ENCODE measurements at regions not wholly inside any gene's neighbourhood (a gene's known extent, or its start where the extent isn't known, plus 50 kb on each side); places are given as distances from the start of the nearest gene placed in this dataset.
"Not testable (repeated sequence)": the region's sequence is repeated elsewhere in the genome, so short reads cannot be mapped to it uniquely, and the experiment has no call there.

DNA sequence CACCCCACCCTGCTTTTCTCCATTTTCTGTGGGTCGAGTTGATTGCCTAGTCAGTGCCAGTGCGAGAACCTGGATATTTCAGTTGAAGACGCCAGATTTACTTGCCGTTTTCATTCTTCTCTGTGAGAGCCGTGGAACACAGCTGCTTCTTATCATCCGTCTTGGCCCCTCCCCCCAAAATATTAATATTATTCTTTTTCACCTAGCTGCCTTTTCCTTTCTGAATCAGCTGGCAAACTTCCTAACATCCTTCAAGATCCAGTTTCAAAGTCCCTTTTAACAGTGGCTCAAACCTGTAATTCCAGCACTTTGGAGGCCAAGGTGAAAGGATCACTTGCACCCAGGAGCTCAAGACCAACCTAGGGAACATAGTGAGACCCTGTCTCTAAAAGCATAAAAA is 117.1 kb upstream of the RASA1 start:
- DNase-seq, result no peak

DNA sequence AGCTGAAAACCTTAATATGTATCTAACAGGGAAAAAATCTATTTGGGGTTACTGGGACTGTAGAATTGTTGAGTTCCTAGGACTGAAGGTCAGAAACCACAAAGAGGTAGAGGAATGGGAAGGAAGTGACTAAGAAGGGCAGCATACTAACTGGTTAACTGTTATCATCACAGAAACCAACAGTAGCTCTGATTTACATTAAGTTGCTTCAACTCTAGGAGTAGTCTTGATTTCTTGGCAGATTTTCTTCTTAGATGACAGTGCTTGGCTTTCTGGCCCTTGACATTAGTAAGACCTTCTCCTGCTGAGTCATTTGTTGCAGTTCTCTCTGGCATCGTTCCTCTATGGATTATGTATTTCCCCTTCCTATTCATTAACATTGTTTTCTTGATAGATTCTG is 116.1 kb upstream of the RASA1 start:
- no peak for DNase-seq

DNA sequence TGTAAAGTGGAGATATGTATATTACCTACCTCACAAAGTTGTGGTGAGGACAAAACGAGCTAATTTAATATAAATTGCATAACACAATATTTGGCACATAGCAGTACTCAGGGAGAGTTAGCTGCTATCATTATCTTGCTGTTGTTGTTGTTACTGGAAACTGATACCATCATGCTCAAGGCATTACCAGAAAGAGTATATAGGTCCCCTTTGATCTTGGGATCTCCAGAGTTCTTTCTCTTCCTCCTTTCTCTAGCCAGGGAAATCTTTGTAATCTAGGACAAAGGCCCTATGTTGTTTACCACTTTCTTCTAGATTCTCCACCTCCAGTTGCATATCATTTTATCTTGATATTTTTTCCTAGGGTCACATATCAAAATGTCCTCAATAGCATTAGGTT is 114.8 kb upstream of the RASA1 start:
- DNase-seq, result no peak

DNA sequence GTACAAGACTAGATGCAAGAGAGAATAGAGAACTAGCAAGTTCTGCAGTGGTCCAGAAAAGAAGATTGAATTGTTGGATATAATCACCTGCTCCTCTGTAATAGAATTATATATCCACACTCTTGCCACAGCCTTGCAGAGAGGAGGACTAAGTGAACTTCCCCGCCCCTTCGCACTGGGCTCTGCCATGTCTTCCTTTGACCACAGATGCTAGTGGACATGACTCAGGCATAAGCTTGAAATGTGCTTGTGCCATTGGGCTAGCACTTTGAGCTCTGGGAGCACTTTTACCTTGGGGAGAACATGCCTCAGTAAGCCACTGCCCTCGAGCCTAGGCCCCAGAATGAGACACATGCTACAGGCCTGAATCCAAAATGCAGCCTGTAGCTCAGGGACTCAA is 113.5 kb upstream of the RASA1 start:
- DNase-seq, result no peak

DNA sequence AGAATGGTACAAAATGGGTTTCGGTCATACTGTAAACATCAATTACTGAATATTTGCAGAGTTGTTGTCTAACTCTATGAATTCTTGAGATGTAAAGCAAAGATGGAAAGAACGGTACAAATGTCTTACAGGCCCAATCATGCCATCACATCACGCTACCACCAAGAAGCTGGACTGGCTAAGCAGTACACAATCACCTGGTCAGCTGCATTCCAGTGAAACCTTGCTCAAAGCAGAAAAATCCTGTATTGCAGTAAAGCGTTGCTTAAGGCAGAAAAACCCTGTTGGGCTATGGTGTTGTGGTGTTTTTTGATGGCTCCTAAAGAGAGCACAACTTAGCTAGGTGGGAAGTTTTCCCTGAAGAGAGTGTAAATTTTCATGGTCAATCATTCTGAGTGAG is 112.6 kb upstream of the RASA1 start:
- DNase-seq, result no peak

DNA sequence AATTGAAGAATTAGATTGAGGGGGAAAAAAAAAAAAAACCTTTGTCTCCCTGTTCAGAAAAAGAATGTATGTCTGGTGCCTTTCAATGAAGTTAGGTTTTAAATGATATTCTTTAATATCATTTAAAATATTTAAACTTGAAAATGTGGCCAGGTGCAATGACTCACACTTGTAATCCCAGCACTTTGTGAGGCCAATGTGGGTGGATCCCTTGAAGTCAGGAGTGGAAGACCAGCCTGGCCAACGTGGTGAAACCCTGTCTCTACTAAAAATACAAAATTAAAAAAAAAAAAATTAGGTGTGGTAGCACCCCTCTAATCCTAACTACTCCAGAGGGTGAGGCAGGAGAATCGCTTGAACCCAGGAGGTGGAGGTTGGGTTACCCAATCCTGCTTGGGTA is 111.1 kb upstream of the RASA1 start:
- DNase-seq, result no peak

DNA sequence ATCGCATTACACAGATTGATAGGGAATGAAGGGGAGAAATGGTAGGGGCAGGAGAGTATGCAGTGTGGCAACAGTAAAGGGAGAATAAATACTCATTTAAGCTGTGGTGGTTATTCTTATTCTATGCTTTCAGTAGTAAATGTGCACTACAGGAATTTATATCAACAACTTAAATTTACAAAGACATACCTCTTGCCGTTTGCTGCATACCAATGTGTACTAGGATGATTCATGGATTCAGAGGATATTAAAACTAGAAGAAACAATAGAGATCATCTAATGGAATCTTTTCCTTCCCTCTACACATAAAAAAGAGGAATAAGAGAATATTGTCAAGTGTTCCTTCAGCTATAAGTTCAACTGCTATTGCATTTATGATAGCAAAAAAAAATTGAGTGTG is 103.3 kb upstream of the RASA1 start:
- no peak for DNase-seq

DNA sequence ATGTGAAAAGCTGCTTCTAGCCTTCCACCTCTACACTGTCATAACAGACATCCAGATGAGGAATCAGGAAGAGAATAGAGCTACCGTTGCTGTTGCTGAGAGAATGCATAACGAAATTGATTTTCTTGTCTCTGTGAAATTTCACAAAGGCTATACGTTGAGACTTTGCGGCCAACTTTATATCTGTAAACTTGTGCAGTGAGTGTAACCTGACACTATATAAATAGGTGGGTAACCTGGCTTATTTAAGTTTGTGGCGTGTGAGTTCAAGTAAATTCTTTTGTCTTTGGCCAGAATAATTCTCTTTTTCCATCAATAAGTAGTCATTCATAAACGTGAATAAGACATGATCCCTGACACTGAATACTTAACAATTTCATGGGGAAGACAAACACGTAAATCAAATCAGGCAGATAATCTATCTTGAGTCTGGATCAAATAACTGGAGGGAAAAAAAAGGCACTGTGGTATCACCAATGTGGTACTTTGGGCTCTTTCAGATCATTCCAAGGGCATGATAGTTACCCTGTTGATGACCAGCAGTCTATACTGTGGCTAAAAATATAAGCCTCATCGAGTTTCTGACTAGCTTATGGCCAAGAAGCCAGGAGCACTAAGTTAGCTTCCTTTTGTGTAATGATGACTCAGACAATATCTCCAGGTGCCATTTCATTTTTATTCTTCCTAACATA is 98.2 kb upstream of the RASA1 start:
- no peak for DNase-seq

DNA sequence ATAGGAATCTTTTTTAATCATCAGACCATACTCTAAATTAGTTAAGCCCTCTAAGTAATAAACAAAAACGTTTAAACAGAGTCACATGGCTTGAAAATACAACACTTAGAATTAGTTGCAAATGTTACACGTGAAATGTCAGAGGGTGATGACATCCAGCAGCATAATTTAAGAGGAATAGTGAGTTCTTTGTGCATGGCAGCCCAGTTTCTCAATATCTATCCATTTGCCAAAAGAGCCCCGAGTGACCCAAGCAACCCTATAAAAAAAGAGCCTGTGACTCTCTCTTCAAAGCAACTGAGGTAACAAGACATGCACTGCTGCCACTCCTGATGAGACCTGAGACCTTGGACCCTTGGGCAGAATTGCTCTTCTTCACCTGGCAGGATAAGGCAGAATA is 96.9 kb upstream of the RASA1 start:
- no peak for DNase-seq

DNA sequence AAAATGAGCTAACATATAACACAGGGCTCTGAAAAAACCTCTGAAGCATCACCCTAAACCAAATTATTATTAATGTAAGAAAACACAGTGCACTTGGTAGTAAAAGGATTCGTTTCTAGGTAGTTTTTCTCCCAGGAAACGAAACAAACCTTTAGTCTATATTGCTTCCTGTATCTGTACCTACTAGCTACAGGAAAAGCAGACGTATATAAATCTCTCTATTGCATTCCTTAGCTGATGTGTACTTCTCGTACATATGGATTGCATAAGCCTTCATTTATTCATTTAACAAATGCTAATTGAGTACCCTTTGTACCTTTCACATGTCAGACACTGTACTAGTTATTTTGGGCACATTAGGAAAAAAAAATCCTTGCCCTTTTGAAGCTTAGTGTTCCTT is 85.0 kb upstream of the RASA1 start:
- no peak for DNase-seq

DNA sequence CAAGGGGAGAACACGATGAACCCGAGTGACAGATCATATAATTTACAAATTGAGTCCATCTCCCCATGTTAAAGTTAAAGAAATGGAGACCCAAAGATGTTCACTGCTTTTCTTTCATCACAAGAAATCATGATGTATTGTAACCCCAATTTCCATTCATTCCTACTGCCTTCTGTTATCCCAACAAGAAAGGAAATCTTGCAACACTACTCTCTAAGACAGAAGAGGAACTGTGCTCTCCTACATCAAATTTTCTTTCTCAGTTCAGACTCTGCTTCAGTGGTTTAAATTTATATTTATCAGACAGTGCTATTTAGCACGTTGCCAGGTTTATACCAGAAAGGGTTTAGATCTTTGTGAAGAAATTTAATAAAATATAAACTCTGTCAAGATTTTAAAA is 83.8 kb upstream of the RASA1 start:
- no peak for DNase-seq

DNA sequence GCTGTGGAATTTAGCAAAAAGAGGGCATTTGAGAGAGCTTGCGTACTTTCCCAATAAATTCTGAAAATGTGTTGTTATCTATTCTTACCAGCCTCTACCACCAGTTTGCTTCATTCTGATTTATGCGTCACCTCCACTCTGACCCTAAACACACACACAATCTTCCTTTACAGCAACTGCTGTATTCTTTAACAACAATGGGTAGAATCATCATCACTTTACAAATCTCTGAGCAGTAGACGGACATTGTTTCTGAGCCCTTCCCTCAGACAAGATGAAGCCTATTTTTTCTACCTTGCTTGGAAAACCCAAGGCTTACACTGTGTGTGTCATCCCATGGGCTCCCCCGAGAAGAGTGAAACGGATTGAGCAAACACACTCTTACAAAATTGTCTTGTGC is 83.1 kb upstream of the RASA1 start:
- no peak for DNase-seq

DNA sequence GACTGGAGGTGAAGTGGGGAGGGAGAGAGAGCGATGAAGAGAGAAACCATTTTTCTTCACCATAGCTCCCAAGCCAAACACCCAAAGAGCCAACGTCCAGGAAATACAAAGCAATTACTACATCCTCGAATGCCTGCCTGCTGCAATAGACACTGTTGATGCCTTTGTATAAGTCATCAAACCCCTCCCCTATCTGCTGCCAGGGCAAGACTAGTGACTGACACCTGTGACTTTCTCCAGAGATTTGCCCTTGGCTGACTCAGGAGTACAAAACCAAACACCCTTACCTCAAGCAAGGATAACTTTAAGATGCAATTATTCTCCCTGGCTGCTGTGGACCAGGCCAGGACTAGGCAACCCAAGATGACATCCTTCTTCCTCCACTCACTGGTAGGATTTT is 81.8 kb upstream of the RASA1 start:
- DNase-seq, result no peak

DNA sequence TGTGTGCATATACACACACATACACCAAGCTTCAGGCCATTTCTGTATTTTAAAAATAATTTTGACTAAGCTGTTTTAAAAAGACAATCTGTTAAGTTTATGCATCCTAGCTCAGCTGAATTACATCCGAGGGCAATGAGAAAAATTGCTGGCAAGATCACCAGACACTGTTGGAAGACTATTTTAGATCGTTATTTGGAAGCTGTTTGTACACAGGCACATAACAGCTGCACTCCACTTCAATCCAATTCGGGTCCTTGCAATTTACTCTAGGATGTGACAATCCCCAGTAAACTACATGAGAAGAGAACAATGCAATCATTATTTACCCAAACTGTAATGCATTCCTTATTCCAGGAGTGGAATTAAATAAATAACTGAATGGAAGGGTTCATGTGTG is 79.3 kb upstream of the RASA1 start:
- no peak for DNase-seq

DNA sequence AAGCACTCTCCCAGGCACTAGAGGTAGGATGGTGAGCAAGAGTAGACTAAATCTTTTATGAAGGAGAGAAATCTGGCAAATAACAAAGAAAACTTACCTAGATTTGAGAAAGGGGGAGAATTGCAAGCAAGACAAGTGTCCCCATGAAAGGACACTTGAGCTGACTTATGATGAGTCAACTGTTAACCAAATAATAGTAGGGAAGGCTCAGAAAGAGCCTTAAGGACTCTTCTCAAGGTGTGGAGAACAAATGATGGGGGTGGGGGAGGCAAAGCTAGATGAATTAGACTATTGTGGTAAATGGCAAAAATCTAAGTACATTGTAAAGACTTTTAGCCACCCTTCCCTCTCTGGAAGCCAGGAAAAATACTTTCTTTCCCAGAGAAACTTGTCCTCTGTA is 77.6 kb upstream of the RASA1 start:
- DNase-seq, result no peak

DNA sequence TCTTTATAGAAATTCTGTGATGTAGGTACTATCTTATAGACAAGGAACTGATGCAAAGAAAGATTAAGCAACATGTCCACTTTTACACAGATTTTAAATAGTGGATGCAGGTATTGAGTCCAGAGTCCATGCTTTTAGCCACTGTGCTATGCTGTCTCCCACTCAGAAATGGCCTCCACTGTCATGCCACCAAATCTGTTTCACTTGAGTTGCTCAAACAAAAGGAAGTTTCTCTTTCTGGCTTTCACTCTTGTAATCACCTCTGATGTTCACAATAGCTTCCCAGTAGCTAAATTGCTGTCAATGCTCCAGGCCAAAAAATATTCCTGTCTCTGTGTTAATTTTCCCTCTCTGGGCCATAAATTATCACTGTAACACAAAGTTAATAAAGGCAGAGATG is 77.0 kb upstream of the RASA1 start:
- DNase-seq, result no peak

DNA sequence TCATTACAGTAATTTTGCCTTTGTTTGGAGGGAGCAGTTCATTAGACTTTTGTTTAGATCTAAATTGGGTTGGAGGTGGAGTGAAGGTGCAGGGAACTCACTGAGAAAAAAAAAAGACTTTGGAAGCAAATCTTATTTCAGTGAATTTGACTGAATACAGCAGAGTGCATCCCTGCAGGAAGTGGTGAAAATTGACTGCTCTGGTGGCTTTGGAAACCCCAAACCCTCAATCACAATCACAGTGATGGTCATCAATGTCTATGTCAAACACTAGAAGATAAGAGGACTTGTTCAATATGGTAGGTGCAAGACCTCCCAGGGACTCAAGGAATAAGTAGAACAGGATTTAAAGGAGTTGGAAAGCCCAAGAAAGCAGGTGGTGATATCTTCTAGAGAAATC is 76.0 kb upstream of the RASA1 start:
- no peak for DNase-seq

DNA sequence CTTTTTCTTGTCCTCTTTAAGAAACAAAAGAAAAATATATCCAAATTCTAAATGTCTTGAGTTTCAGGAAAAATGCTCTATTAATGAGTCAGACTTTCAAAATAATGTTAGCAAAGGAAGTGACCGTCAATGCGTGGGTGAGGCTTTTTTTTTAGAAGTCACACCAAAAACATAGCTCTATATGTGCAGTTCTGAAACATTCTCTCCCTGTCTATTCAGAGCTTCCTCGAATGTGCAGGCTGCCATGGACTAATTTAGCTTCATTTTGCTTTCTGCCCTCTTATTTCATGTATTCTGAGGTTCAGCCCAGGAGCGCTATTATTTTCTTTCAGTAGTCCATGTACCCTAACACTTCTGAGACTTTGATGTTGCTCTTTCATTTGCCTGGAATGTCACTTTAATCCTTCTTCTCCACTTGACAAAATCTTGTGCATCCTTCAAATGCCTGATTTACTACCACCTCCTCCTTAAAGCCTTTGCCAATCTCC is 72.5 kb upstream of the RASA1 start:
- DNase-seq, result no peak

DNA sequence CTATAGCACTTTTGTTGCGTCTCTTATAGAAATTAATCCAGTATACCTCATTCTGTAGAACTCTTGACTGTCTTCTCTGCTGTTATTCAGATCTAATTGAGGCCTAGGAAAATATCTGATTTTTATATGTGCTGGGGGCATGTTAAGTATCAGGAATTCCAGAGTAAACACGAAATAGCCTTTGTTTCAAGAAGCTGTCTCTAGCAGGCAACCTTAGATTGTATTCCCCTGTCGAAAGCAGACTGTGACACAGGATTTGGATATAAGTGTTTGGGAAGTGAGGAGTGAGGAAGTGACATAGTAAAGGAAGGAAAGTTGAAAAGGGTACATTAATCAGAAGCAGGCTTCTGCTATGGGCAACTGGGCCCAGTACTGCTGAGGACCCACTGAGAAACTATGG is 72.1 kb upstream of the RASA1 start:
- no peak for DNase-seq

DNA sequence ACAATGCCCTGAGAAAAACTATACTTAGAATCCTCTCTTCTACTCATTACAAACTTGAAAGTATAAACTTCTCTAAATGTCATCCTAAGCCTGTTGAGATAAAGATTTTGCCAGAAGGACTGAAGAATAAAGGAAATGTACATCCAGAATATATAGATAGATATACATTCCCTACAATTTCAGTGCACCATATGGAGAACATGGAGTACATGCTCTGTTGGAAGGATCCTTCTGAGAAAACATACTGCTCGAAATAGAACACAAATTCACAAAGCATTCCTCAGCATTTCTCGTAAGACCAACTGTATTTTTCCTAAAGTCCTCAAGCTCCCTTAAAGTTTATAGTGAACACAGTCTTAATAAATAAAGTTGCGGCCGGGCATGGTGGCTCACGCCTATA is 69.7 kb upstream of the RASA1 start:
- no peak for DNase-seq

DNA sequence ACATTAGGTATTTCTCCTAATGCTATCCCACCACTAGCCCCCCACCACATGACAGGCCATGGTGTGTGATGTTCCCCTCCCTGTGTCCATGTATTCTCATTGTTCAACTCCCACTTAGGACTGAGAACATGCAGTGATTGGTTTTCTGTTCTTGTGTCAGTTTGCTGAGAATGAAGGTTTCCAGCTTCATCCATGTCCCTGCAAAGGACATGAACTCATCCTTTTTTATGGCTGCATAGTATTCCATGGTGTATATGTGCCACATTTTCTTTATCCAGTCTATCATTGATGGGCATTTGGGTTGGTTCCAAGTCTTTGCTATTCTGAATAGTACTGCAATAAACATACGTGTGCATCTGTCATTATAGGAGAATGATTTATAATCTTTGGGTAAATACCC is 68.4 kb upstream of the RASA1 start:
- DNase-seq, result not testable (repeated sequence)

DNA sequence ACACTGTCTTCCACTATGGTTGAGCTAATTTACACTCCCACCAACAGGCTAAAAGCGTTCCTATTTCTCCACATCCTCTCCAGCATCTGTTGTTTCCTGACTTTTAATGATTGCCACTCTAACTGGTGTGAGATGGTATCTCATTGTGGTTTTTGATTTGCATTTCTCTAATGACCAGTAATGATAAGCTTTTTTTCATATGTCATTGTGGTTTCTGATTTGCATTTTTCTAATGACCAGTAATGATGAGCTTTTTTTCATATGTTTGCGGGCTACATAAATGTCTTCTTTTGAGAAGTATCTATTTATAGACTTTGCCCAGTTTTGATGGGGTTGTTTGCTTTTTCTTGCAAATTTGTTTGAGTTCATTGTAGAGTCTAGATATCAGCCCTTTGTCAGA is 68.0 kb upstream of the RASA1 start:
- DNase-seq, result not testable (repeated sequence)

DNA sequence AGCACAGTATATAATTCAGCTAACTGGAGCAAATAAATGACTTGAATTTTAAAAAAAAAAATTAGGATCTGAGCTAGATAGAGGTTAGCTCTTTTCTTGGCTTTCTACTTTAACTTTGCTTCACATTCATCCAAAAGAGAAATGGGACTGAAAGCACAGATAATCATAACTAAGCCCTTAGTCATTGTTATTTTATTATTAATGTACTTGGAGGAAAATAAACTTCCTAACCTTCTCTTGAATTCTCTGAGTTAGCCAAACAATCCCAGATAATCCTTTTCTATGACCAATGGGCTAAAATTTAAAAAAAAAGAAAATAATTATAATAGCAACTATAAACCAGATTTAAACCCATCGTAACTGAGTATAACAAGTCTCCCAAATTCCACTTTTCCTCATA is 57.6 kb upstream of the RASA1 start:
- no peak for DNase-seq

DNA sequence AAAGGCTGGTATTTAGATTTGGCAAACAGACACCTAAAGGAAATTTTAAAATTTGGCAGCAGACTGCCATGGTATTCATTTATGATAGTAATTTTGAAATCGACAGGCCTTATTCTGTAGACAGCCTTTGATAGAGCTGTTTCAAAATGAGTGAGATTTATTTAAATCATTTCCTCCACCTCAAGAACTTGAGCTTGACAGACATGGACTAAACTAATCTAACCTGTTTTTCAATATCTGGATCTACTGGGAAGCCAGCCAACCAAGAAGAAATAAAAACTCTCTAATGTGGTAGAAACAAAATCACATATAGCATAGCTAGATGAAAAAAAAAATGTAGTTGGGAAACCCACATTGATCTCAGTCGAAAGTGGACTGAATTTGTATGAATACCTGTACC is 56.9 kb upstream of the RASA1 start:
- DNase-seq, result no peak

DNA sequence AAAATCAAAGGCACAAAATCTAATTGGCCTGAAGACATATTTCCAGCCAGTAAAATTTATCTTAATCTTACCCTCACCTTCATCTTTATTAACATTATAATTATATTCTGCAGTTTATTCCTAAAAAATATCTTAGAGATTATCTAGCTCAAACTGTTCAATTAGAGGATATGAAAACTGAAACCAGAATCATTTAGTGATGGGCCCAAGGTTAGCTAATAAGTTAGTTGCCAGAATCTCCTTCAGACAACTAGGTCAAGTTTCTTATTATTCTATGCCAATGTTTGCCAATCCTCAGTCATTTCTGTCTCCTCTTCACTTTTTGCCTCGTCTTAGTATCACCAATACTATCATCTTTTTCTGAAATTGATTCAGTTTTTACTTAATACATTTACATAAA is 56.0 kb upstream of the RASA1 start:
- no peak for DNase-seq

DNA sequence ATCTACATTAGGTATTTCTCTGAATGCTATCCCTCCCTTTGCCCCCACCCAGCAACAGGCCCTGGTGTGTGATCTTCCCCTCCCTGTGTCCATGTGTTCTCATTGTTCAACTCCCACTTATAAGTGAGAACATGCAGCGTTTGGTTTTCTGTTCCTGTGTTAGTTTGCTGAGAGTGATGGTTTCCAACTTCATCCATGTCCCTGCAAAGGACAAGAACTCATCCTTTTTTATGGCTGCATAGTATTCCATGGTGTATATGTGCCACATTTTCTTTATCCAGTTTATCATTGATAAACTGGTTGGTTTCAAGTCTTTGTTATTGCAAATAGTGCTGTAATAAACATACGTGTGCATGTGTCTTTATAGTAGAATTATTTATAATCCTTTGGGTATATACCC is 55.5 kb upstream of the RASA1 start:
- DNase-seq, result not testable (repeated sequence)
